ENCODE measurements at regions not wholly inside any gene's neighbourhood (a gene's known extent, or its start where the extent isn't known, plus 50 kb on each side); places are given as distances from the start of the nearest gene placed in this dataset.

DNA sequence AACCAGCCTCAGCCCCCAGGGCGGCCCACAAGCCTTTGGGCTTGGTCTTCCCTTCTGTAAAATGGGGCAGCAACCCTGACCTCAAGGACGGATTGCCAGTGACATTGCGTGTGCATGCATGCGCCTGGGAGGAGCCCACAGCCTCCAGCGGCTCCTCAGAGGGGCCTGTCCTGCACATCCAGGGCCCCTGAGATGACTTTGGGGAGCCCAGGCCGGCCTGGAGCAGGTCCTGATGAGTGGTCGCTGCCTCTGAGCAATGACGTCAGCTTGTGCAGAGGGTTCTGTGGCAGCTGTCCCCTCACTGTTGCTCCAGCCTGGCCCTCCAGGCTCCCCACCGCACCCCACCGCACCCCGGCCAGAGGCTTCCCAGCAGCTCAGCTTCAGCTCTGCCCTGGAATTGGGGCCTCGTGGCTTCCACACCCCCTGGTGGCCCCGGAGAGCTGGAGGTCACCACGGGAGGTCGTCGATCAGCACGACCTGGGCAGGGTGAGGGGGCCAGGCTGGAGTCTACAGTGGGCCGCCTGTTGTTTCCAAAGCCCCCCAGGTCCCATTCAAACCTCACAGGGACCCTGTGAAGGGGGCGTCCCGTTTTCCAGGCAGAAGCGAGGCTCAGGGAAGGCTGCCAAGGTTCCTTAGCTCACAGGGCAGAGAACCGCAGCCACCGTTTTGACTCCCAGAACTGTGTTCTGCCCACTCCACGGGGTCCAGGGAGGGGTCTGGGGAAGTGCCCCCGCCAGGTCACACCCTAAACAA lies 341.8 kb downstream of the SEC14L1 start:
- TF ChIP-seq, protein P1, sequence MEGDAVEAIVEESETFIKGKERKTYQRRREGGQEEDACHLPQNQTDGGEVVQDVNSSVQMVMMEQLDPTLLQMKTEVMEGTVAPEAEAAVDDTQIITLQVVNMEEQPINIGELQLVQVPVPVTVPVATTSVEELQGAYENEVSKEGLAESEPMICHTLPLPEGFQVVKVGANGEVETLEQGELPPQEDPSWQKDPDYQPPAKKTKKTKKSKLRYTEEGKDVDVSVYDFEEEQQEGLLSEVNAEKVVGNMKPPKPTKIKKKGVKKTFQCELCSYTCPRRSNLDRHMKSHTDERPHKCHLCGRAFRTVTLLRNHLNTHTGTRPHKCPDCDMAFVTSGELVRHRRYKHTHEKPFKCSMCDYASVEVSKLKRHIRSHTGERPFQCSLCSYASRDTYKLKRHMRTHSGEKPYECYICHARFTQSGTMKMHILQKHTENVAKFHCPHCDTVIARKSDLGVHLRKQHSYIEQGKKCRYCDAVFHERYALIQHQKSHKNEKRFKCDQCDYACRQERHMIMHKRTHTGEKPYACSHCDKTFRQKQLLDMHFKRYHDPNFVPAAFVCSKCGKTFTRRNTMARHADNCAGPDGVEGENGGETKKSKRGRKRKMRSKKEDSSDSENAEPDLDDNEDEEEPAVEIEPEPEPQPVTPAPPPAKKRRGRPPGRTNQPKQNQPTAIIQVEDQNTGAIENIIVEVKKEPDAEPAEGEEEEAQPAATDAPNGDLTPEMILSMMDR (IDR thresholded peaks at IDR 0.05; ENCODE audit: extremely low read depth, low read depth, low read length): no peak
- Histone ChIP-seq H3K9me3 (ENCODE audit: low read depth, low read length) (no peaks in the 10 kb centered on the region), H3K4me2 (ENCODE audit: insufficient read depth, low read length) (no peak overlapping the region), H3K27ac (ENCODE audit: low read depth, low read length) (no peak overlapping the region), H3K79me2 (ENCODE audit: insufficient read depth, low read length) (peaks cover 99% of the 10 kb centered on the region), H3K4me3 (ENCODE audit: insufficient read depth, low read length) (no peak overlapping the region), H3K36me3 (ENCODE audit: insufficient read depth, low read length) (peaks cover 34% of the 10 kb centered on the region), H3K27me3 (ENCODE audit: insufficient read depth, low read length) (no peaks in the 10 kb centered on the region), H4K20me1 (ENCODE audit: insufficient read depth, low read length) (peaks cover 88% of the 10 kb centered on the region), H2AFZ (ENCODE audit: low read length) (no peak overlapping the region), H3K4me1 (ENCODE audit: insufficient read depth, low read length) (peaks cover 7% of the 10 kb centered on the region)
- peak; percentile 79 for DNase-seq (ENCODE audit: insufficient read length, low spot score, missing footprints)

DNA sequence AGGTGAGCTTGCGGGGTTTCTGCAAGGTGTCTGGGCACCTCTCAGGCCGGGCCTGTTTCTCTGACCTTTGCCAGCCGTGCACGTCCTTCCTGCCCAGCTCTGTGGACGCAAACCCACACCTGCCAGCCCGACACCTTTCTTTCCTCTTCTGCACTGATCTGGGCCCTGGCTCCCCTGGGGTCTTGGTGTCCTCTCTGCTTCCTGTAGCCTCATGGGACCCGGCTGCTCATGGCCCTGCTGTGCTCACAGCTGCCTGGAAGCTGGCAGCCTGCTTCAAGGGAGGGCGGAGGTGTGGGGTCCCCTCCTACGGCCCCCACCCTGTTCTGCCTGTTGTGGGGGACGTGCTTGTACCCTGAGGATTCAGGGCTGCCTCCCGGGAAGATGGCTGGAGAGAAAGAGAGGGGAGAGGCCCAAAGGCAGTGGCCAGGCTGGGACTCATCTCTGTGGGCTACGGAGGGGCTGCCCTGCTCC lies 342.4 kb downstream of the SEC14L1 start:
- H3K36me3 ChIP-seq (ENCODE audit: insufficient read depth, low read length): peaks cover 40% of the 10 kb centered on the region
- H3K4me3 ChIP-seq (ENCODE audit: insufficient read depth, low read length): no peak overlapping the region
- peaks cover 1% of the 10 kb centered on the region for H3K4me1 ChIP-seq (ENCODE audit: insufficient read depth, low read length)
- H3K79me2 ChIP-seq (ENCODE audit: insufficient read depth, low read length): peaks cover 99% of the 10 kb centered on the region
- H2AFZ ChIP-seq (ENCODE audit: low read length): no peak overlapping the region
- no peaks in the 10 kb centered on the region for H3K27me3 ChIP-seq (ENCODE audit: insufficient read depth, low read length)
- no peaks in the 10 kb centered on the region for H3K9me3 ChIP-seq (ENCODE audit: low read depth, low read length)
- H3K27ac ChIP-seq (ENCODE audit: low read depth, low read length): no peak overlapping the region
- DNase-seq (ENCODE audit: insufficient read length, low spot score, missing footprints): no peak
- H3K4me2 ChIP-seq (ENCODE audit: insufficient read depth, low read length): no peak overlapping the region
- TF ChIP-seq, protein P1 (IDR thresholded peaks at IDR 0.05; ENCODE audit: extremely low read depth, low read depth, low read length): no peak
- H4K20me1 ChIP-seq (ENCODE audit: insufficient read depth, low read length): peaks cover 88% of the 10 kb centered on the region

DNA sequence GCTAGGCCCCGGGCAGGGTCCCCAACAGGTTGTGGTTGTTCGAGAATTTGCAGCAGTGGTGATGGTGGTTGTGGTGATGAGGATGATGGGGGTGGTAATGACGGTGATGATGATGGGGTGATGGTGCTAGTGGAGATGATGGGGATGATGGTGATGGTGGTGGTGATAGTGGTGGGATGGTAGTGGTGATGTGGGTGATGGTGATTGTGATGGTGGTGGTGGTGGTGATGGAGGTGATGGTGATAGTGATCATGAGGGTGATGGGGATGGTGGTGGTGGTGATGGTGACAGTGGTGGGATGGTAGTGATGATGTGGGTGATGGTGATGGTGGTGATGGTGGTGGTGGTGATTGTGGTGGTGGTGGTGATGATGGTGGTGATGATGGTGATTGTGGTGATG lies 343.3 kb downstream of the SEC14L1 start:
- Histone ChIP-seq H3K9me3 (ENCODE audit: low read depth, low read length) (no peaks in the 10 kb centered on the region), H3K4me2 (ENCODE audit: insufficient read depth, low read length) (no peak overlapping the region), H3K4me3 (ENCODE audit: insufficient read depth, low read length) (no peak overlapping the region), H4K20me1 (ENCODE audit: insufficient read depth, low read length) (peaks cover 89% of the 10 kb centered on the region), H3K27ac (ENCODE audit: low read depth, low read length) (no peak overlapping the region), H3K36me3 (ENCODE audit: insufficient read depth, low read length) (peaks cover 50% of the 10 kb centered on the region), H2AFZ (ENCODE audit: low read length) (no peak overlapping the region), H3K27me3 (ENCODE audit: insufficient read depth, low read length) (no peaks in the 10 kb centered on the region), H3K4me1 (ENCODE audit: insufficient read depth, low read length) (no peaks in the 10 kb centered on the region), H3K79me2 (ENCODE audit: insufficient read depth, low read length) (peaks cover 100% of the 10 kb centered on the region)
- peak; percentile 47 for DNase-seq (ENCODE audit: insufficient read length, low spot score, missing footprints)
- TF ChIP-seq, protein P1 (IDR thresholded peaks at IDR 0.05; ENCODE audit: extremely low read depth, low read depth, low read length): no peak

DNA sequence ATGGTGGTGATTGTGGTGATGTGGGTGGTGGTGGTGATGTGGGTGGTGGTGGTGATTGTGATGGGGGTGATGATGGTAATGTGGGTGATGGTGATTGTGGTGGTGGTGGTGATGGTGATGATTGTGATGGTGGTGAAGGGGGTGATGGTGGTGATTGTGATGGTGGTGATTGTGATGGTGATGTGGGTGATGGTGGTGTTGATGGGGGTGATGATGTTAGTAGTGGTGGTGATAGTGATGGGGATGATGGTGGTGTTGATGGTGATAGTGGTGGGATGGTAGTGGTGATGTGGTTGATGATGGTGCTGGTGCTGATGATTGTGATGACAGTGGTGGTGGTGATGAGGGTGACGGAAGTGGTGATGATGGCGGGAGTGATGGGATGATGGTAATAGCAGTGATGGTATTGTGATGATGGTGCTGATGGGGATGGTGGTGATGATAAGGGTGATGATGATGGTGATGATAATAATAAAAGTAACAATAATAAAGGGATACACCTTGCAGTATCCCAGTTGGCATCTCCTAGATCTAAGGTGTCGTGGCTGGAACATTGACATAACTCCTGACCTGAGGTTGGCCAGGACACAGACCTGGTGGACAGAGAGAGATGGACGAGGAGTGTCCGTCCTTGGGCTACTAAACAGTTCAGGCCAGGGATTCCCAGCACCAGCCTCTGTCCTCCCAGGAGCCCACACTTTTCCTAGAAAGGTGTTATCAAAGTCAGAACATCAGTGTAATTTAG lies 344.5 kb downstream of the SEC14L1 start:
- Histone ChIP-seq H2AFZ (ENCODE audit: low read length) (no peak overlapping the region), H3K79me2 (ENCODE audit: insufficient read depth, low read length) (peaks cover 100% of the 10 kb centered on the region), H3K27me3 (ENCODE audit: insufficient read depth, low read length) (no peaks in the 10 kb centered on the region), H3K4me2 (ENCODE audit: insufficient read depth, low read length) (no peak overlapping the region), H3K4me3 (ENCODE audit: insufficient read depth, low read length) (no peak overlapping the region), H4K20me1 (ENCODE audit: insufficient read depth, low read length) (peaks cover 87% of the 10 kb centered on the region), H3K9me3 (ENCODE audit: low read depth, low read length) (no peaks in the 10 kb centered on the region), H3K4me1 (ENCODE audit: insufficient read depth, low read length) (no peaks in the 10 kb centered on the region), H3K27ac (ENCODE audit: low read depth, low read length) (no peak overlapping the region), H3K36me3 (ENCODE audit: insufficient read depth, low read length) (peaks cover 51% of the 10 kb centered on the region)
- TF ChIP-seq, protein P1 (IDR thresholded peaks at IDR 0.05; ENCODE audit: extremely low read depth, low read depth, low read length): no peak
- peak; percentile 18 for DNase-seq (ENCODE audit: insufficient read length, low spot score, missing footprints)
